ENCODE measurements at regions not wholly inside any gene's neighbourhood (a gene's known extent, or its start where the extent isn't known, plus 50 kb on each side); places are given as distances from the start of the nearest gene placed in this dataset.

GRCh38 chr3:166489826-166490225 lies 652.6 kb upstream of the BCHE start:
- ATAC-seq (no peak), DNase-seq (no peak)
- H3K4me1 Mint-ChIP-seq = no peaks in the 10 kb centered on the region
- no peak overlapping the region for H3K4me3 Mint-ChIP-seq
- H3K27ac Mint-ChIP-seq = no peak overlapping the region
- H3K27me3 Mint-ChIP-seq = no peaks in the 10 kb centered on the region
- H3K9me3 Mint-ChIP-seq = peaks cover 4% of the 10 kb centered on the region
- H3K36me3 Mint-ChIP-seq (ENCODE audit: low read depth) = no peaks in the 10 kb centered on the region

GRCh38 chr3:166488977-166489672 lies 651.9 kb upstream of the BCHE start:
- no peaks in the 10 kb centered on the region for H3K4me1 Mint-ChIP-seq
- no peak overlapping the region for H3K4me3 Mint-ChIP-seq
- ATAC-seq (no peak), DNase-seq (no peak)
- no peaks in the 10 kb centered on the region for H3K27me3 Mint-ChIP-seq
- H3K27ac Mint-ChIP-seq = no peak overlapping the region
- no peaks in the 10 kb centered on the region for H3K36me3 Mint-ChIP-seq (ENCODE audit: low read depth)
- H3K9me3 Mint-ChIP-seq = peaks cover 4% of the 10 kb centered on the region

GRCh38 chr3:166484470-166484869 lies 647.2 kb upstream of the BCHE start:
- Mint-ChIP-seq H3K36me3 (ENCODE audit: low read depth) (no peaks in the 10 kb centered on the region), H3K9me3 (peaks cover 18% of the 10 kb centered on the region), H3K27ac (no peak overlapping the region), H3K27me3 (no peaks in the 10 kb centered on the region), H3K4me3 (no peak overlapping the region), H3K4me1 (no peaks in the 10 kb centered on the region)
- ATAC-seq (no peak), DNase-seq (no peak)

GRCh38 chr3:166481340-166481739 lies 644.1 kb upstream of the BCHE start:
- peaks cover 27% of the 10 kb centered on the region for H3K9me3 Mint-ChIP-seq
- H3K36me3 Mint-ChIP-seq (ENCODE audit: low read depth) = no peaks in the 10 kb centered on the region
- no peak for DNase-seq
- no peak overlapping the region for H3K4me3 Mint-ChIP-seq
- H3K27ac Mint-ChIP-seq = no peak overlapping the region
- no peaks in the 10 kb centered on the region for H3K4me1 Mint-ChIP-seq
- no peak for ATAC-seq
- H3K27me3 Mint-ChIP-seq = no peaks in the 10 kb centered on the region

- no peaks in the 10 kb centered on the region for H3K4me1 Mint-ChIP-seq
- no peak overlapping the region for H3K4me3 Mint-ChIP-seq
- ATAC-seq = no peak
- H3K9me3 Mint-ChIP-seq = peaks cover 18% of the 10 kb centered on the region
- H3K36me3 Mint-ChIP-seq (ENCODE audit: low read depth) = no peaks in the 10 kb centered on the region
- no peak for DNase-seq
- no peak overlapping the region for H3K27ac Mint-ChIP-seq
- H3K27me3 Mint-ChIP-seq = no peaks in the 10 kb centered on the region
These were observed 641.1 kb upstream of the BCHE start for GRCh38 chr3:166478356-166478755.

GRCh38 chr3:166473501-166473900 lies 636.3 kb upstream of the BCHE start:
- peaks cover 13% of the 10 kb centered on the region for H3K9me3 Mint-ChIP-seq
- H3K4me1 Mint-ChIP-seq = no peaks in the 10 kb centered on the region
- no peak overlapping the region for H3K4me3 Mint-ChIP-seq
- H3K27me3 Mint-ChIP-seq = no peaks in the 10 kb centered on the region
- H3K36me3 Mint-ChIP-seq (ENCODE audit: low read depth) = no peaks in the 10 kb centered on the region
- ATAC-seq (no peak), DNase-seq (no peak)
- no peak overlapping the region for H3K27ac Mint-ChIP-seq

- H3K4me3 Mint-ChIP-seq = no peak overlapping the region
These were observed 634.8 kb upstream of the BCHE start for GRCh38 chr3:166472015-166472414.

GRCh38 chr3:166471074-166471767 lies 634.0 kb upstream of the BCHE start:
- H3K27me3 Mint-ChIP-seq = no peaks in the 10 kb centered on the region
- H3K36me3 Mint-ChIP-seq (ENCODE audit: low read depth) = no peaks in the 10 kb centered on the region
- H3K27ac Mint-ChIP-seq = no peak overlapping the region
- DNase-seq (no peak), ATAC-seq (no peak)
- H3K4me3 Mint-ChIP-seq = no peak overlapping the region
- H3K4me1 Mint-ChIP-seq = no peaks in the 10 kb centered on the region
- peaks cover 8% of the 10 kb centered on the region for H3K9me3 Mint-ChIP-seq

More at GRCh38 chr3:166472015-166472414, 634.8 kb upstream of the BCHE start:
- H3K9me3 Mint-ChIP-seq = peaks cover 8% of the 10 kb centered on the region
- H3K36me3 Mint-ChIP-seq (ENCODE audit: low read depth) = no peaks in the 10 kb centered on the region
- H3K27ac Mint-ChIP-seq = no peak overlapping the region
- ATAC-seq = no peak
- H3K27me3 Mint-ChIP-seq = no peaks in the 10 kb centered on the region
- no peaks in the 10 kb centered on the region for H3K4me1 Mint-ChIP-seq
- no peak for DNase-seq

GRCh38 chr3:166462891-166463470 lies 625.8 kb upstream of the BCHE start:
- ATAC-seq = no peak

GRCh38 chr3:166461626-166462025 lies 624.4 kb upstream of the BCHE start:
- no peaks in the 10 kb centered on the region for H3K36me3 Mint-ChIP-seq (ENCODE audit: low read depth)
- H3K27me3 Mint-ChIP-seq = no peaks in the 10 kb centered on the region
- H3K27ac Mint-ChIP-seq = no peak overlapping the region
- no peak overlapping the region for H3K4me3 Mint-ChIP-seq
- H3K9me3 Mint-ChIP-seq = peaks cover 14% of the 10 kb centered on the region
- DNase-seq (no peak), ATAC-seq (no peak)
- H3K4me1 Mint-ChIP-seq = no peaks in the 10 kb centered on the region

More at GRCh38 chr3:166462891-166463470, 625.8 kb upstream of the BCHE start:
- Mint-ChIP-seq H3K9me3 (peaks cover 8% of the 10 kb centered on the region), H3K4me3 (no peak overlapping the region), H3K4me1 (no peaks in the 10 kb centered on the region), H3K27me3 (no peaks in the 10 kb centered on the region), H3K36me3 (ENCODE audit: low read depth) (no peaks in the 10 kb centered on the region), H3K27ac (no peak overlapping the region)
- no peak for DNase-seq

GRCh38 chr3:166457382-166457781 lies 620.2 kb upstream of the BCHE start:
- ATAC-seq = no peak
- Mint-ChIP-seq H3K9me3 (peaks cover 19% of the 10 kb centered on the region), H3K36me3 (ENCODE audit: low read depth) (no peaks in the 10 kb centered on the region), H3K27me3 (no peaks in the 10 kb centered on the region), H3K4me1 (no peaks in the 10 kb centered on the region), H3K4me3 (no peak overlapping the region), H3K27ac (no peak overlapping the region)
- DNase-seq = no peak

- ATAC-seq (no peak), DNase-seq (no peak)
- Mint-ChIP-seq H3K27ac (no peak overlapping the region), H3K9me3 (peaks cover 19% of the 10 kb centered on the region), H3K27me3 (no peaks in the 10 kb centered on the region), H3K36me3 (ENCODE audit: low read depth) (no peaks in the 10 kb centered on the region), H3K4me1 (no peaks in the 10 kb centered on the region), H3K4me3 (no peak overlapping the region)
These were observed 619.1 kb upstream of the BCHE start for GRCh38 chr3:166456286-166456685.

GRCh38 chr3:166455744-166456143 lies 618.5 kb upstream of the BCHE start:
- no peak overlapping the region for H3K27ac Mint-ChIP-seq

GRCh38 chr3:166453478-166453877 lies 616.3 kb upstream of the BCHE start:
- Mint-ChIP-seq H3K27me3 (no peaks in the 10 kb centered on the region), H3K4me3 (no peak overlapping the region), H3K4me1 (no peaks in the 10 kb centered on the region), H3K27ac (no peak overlapping the region), H3K9me3 (peaks cover 17% of the 10 kb centered on the region), H3K36me3 (ENCODE audit: low read depth) (no peaks in the 10 kb centered on the region)
- no peak for ATAC-seq
- DNase-seq = no peak

More at GRCh38 chr3:166455744-166456143, 618.5 kb upstream of the BCHE start:
- no peak overlapping the region for H3K4me3 Mint-ChIP-seq
- H3K27me3 Mint-ChIP-seq = no peaks in the 10 kb centered on the region
- ATAC-seq = no peak
- H3K36me3 Mint-ChIP-seq (ENCODE audit: low read depth) = no peaks in the 10 kb centered on the region
- no peak for DNase-seq
- H3K4me1 Mint-ChIP-seq = no peaks in the 10 kb centered on the region
- H3K9me3 Mint-ChIP-seq = peaks cover 19% of the 10 kb centered on the region

- no peak overlapping the region for H3K27ac Mint-ChIP-seq
- no peak overlapping the region for H3K4me3 Mint-ChIP-seq
- H3K27me3 Mint-ChIP-seq = no peaks in the 10 kb centered on the region
- DNase-seq = no peak
- ATAC-seq = no peak
- H3K36me3 Mint-ChIP-seq (ENCODE audit: low read depth) = no peaks in the 10 kb centered on the region
- no peaks in the 10 kb centered on the region for H3K4me1 Mint-ChIP-seq
- H3K9me3 Mint-ChIP-seq = peaks cover 5% of the 10 kb centered on the region
These were observed 614.8 kb upstream of the BCHE start for GRCh38 chr3:166451997-166452396.
